SU-DHL-6 (cell line): ENCODE measurements at regions not wholly inside any gene's neighbourhood (a gene's known extent, or its start where the extent isn't known, plus 50 kb on each side); places are given as distances from the start of the nearest gene placed in this dataset.

Experiments
- EZH2phosphoT487 ChIP-seq: fragments of 200-600 bp; sonication (generic), shearing (Covaris generic); conservative IDR thresholded peaks from 2 replicates; pipeline ENCODE4 v1.6.1; 2018; ENCODE audit warnings: mild to moderate bottlenecking, antibody characterized with exemption, low read length, moderate library complexity, mixed read lengths
- TF ChIP-seq, protein P1 (sequence below): fragments of 200-600 bp; sonication (generic); IDR thresholded peaks from one replicate; pipeline ENCODE4 v1.5.1; 2017; ENCODE audit warnings: antibody characterized with exemption, mild to moderate bottlenecking, low read length, moderate library complexity; ENCODE audit not compliant: insufficient read depth, poor library complexity, severe bottlenecking

DNA sequence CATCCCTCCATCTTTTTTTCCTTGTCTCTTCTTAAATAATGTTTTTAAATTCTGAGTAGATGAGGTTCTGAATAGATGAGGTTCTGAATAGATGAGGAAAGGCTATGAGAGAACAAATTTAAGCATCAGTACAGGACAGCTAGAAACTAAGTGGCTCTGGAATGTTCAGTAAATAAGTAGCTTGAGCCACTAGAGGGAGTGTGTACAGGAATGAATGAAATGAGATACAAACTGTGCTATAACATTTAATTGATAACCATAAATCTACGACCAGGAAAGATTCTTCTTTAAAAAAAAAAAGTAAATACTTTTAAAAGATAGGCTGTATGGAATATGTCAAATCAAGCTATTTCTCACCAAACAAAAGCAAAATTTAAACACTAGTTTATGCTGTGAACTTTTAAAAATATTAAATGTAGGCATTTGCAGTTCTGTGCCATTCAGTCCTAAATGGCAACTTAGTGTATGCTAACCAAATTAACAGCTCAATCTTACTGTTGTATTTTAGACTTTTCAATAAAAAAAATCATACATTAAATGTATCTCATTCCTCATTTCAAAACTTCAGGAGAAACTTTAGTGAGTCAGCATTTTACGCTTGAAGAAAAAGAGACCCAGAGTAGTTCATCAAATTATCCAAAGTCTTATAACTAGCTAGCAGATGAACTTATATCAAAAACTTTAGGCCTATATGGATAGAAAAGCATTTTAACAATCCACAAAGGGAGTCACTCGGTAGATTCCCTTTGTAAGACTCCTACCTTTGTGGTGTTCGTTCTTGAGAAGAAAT, 70.4 kb upstream of the SNX2 start:
- TF ChIP-seq, protein P1, sequence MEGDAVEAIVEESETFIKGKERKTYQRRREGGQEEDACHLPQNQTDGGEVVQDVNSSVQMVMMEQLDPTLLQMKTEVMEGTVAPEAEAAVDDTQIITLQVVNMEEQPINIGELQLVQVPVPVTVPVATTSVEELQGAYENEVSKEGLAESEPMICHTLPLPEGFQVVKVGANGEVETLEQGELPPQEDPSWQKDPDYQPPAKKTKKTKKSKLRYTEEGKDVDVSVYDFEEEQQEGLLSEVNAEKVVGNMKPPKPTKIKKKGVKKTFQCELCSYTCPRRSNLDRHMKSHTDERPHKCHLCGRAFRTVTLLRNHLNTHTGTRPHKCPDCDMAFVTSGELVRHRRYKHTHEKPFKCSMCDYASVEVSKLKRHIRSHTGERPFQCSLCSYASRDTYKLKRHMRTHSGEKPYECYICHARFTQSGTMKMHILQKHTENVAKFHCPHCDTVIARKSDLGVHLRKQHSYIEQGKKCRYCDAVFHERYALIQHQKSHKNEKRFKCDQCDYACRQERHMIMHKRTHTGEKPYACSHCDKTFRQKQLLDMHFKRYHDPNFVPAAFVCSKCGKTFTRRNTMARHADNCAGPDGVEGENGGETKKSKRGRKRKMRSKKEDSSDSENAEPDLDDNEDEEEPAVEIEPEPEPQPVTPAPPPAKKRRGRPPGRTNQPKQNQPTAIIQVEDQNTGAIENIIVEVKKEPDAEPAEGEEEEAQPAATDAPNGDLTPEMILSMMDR, result peak; percentile 57
- no peak for TF ChIP-seq EZH2phosphoT487
